K562 (cell line): ENCODE measurements at regions not wholly inside any gene's neighbourhood (a gene's known extent, or its start where the extent isn't known, plus 50 kb on each side); places are given as distances from the start of the nearest gene placed in this dataset.

Source experiments
- ATAC-seq: fragments of 200-7000 bp; cut with Tn5 transposase; 3 replicates; pipeline ENCODE4 v1.9.1; 2020; ENCODE audit warnings: moderate library complexity
- BruUV-seq: library from RNA; stranded (reverse); fragments of 400-500 nt; replicated peaks from 2 replicates; lab custom pipeline; 2021; lab: Mats Ljungman, UMichigan
- CTCF ChIA-PET: fragments of 300-600 bp; formaldehyde crosslinking; extraction: SDS; loops from one replicate; lab custom pipeline; 2021; ENCODE audit warnings: low intra/inter-chr PET ratio; lab: Yijun Ruan, JAX
- POLR2A ChIA-PET: fragments of 300-600, 350-650 bp; sonication (Branson Sonifier 250); formaldehyde crosslinking; extraction: SDS; loops from one replicate; lab custom pipeline; 2021; ENCODE audit warnings: antibody characterized with exemption, inconsistent platforms; lab: Yijun Ruan, JAX
- DNase-seq, 4 experiments: peaks; one replicate each; pipeline versions ENCODE4 v3.0.0 to v3.0.0-alpha.2; 2011 to 2018; ENCODE audit warnings: low spot score in 3 of 4, mixed read lengths in 3 of 4; ENCODE audit errors: extremely low read depth in 1 of 4
- FAIRE-seq: peaks from 2 replicates; lab custom pipeline; 2011; peaks lifted over from hg19 to GRCh38; lab: Jason Lieb, UNC
- H2AFZ ChIP-seq: 2 replicates; pipeline ENCODE4 v1.6.0; 2011; ENCODE audit warnings: low read depth, low read length, control low read depth, inconsistent platforms
- H3K27ac ChIP-seq: fragments of 200-600 bp; 3 replicates; pipeline ENCODE4 v1.8.0; 2011; ENCODE audit warnings: low read depth, mild to moderate bottlenecking, control low read depth, inconsistent platforms, low read length, moderate library complexity, mixed read lengths; ENCODE audit errors: extremely low read depth
- H3K27me3 ChIP-seq, 2 experiments: fragments of 300-600 bp in 1 of 2; 2 replicates in 1 of 2; 3 replicates in 1 of 2; pipeline versions ENCODE4 v1.6.0 to v1.8.0; 2011; ENCODE audit warnings: inconsistent platforms in 2 of 2, low read length in 2 of 2, mild to moderate bottlenecking in 1 of 2, mixed read lengths in 1 of 2, moderate library complexity in 1 of 2; ENCODE audit not compliant: control insufficient read depth in 2 of 2, insufficient read depth in 2 of 2
- H3K36me3 ChIP-seq: fragments of 300-600 bp; 3 replicates; pipeline ENCODE4 v1.8.0; 2011; ENCODE audit warnings: mild to moderate bottlenecking, low read length, inconsistent platforms; ENCODE audit not compliant: control insufficient read depth, insufficient read depth
- H3K4me1 ChIP-seq, 2 experiments: fragments of 200-600 bp in 1 of 2; replicated peaks in 1 of 2; 2 replicates in 1 of 2; 3 replicates in 1 of 2; pipeline versions ENCODE4 v1.5.1 to v1.8.0; 2011; ENCODE audit warnings: inconsistent platforms in 2 of 2, low read length in 2 of 2, mild to moderate bottlenecking in 1 of 2, mixed read lengths in 1 of 2, moderate library complexity in 1 of 2; ENCODE audit not compliant: control insufficient read depth in 2 of 2, insufficient read depth in 2 of 2
- H3K4me2 ChIP-seq: 2 replicates; pipeline ENCODE4 v1.6.1; 2011; ENCODE audit warnings: low read length, control low read depth, inconsistent platforms, mixed read lengths; ENCODE audit not compliant: insufficient read depth
- H3K4me3 ChIP-seq: fragments of 200-600 bp; sonication (generic), shearing (Covaris generic); 2 replicates; pipeline ENCODE4 v1.5.1; 2016; ENCODE audit warnings: control low read depth, inconsistent platforms
- H3K79me2 ChIP-seq: fragments of 200-600 bp; 3 replicates; pipeline ENCODE4 v1.8.0; 2011; ENCODE audit warnings: low read length, inconsistent platforms; ENCODE audit not compliant: control insufficient read depth, insufficient read depth
- H3K9ac ChIP-seq, 2 experiments: 2 replicates each; pipeline versions ENCODE4 v1.6.0 to v1.6.1; 2011; ENCODE audit warnings: low read depth in 2 of 2, low read length in 2 of 2, control low read depth in 1 of 2, inconsistent platforms in 1 of 2, mild to moderate bottlenecking in 1 of 2, mixed read lengths in 1 of 2; ENCODE audit not compliant: insufficient read depth in 1 of 2
- H3K9me1 ChIP-seq: one replicate; pipeline ENCODE4 v1.6.0; 2011; ENCODE audit warnings: inconsistent platforms, mild to moderate bottlenecking, low read length, moderate library complexity; ENCODE audit not compliant: control insufficient read depth, insufficient read depth
- H3K9me3 ChIP-seq: replicated peaks from 2 replicates; pipeline ENCODE4 v1.5.1; 2011; ENCODE audit warnings: low read depth, low read length, inconsistent platforms; ENCODE audit not compliant: control insufficient read depth, insufficient read depth
- H4K20me1 ChIP-seq: replicated peaks from 2 replicates; pipeline ENCODE4 v1.6.1; 2011; ENCODE audit warnings: low read length, inconsistent platforms, mixed read lengths; ENCODE audit not compliant: control insufficient read depth, insufficient read depth
- DPF2 ChIP-seq: fragments of 450-650 bp; IDR thresholded peaks from 2 replicates; pipeline ENCODE4 v1.6.1; 2016
- HNRNPH1 ChIP-seq: fragments of 200-400 bp; formaldehyde crosslinking; optimal IDR thresholded peaks from 2 replicates; pipeline ENCODE3; 2017; ENCODE audit warnings: low read depth, mild to moderate bottlenecking, low read length, moderate library complexity
- HOXB6 ChIP-seq: fragments of 250-450 bp; sonication (Bioruptor Pico); IDR thresholded peaks from 2 replicates; pipeline ENCODE4 v1.5.1; 2022; ENCODE audit warnings: mild to moderate bottlenecking, borderline replicate concordance
- NR2C1 ChIP-seq, 2 experiments: fragments of 450-650 bp; IDR thresholded peaks; 2 replicates each; pipeline ENCODE4 v1.6.1; 2017; ENCODE audit warnings: mild to moderate bottlenecking in 2 of 2, antibody characterized with exemption in 1 of 2, inconsistent platforms in 1 of 2, missing compliant biosample characterization in 1 of 2, missing genetic modification characterization in 1 of 2
- POLR2G ChIP-seq: fragments of 200-400 bp; formaldehyde crosslinking; IDR thresholded peaks from 2 replicates; pipeline ENCODE4 v1.6.1; 2017; ENCODE audit warnings: low read depth, mild to moderate bottlenecking, antibody characterized with exemption, low read length, moderate library complexity
- TCF7 ChIP-seq: sonication (generic); IDR thresholded peaks from 2 replicates; pipeline ENCODE4 v1.6.1; 2016; ENCODE audit warnings: antibody characterized with exemption, borderline replicate concordance
- TSHZ1 ChIP-seq: fragments of 250-450 bp; sonication (Bioruptor Pico); IDR thresholded peaks from 2 replicates; pipeline ENCODE4 v1.4.0; 2020; ENCODE audit warnings: mild to moderate bottlenecking, moderate library complexity
- USF1 ChIP-seq: sonication (generic); formaldehyde crosslinking; IDR thresholded peaks from 2 replicates; pipeline ENCODE4 v1.9.0; 2022; ENCODE audit warnings: mild to moderate bottlenecking, missing genetic modification reagents
- ZC3H11A ChIP-seq: IDR thresholded peaks from 2 replicates; pipeline ENCODE4 v1.6.1; 2012; ENCODE audit warnings: low read depth, low read length, improper control_type of control experiment
- ZNF408 ChIP-seq: fragments of 250-450 bp; sonication (Bioruptor Pico); IDR thresholded peaks from 2 replicates; pipeline ENCODE4 v1.4.0; 2020; ENCODE audit warnings: low read depth, mild to moderate bottlenecking, moderate library complexity
- WGBS: fragments of 100-300 bp; shearing (Covaris generic); methylation state at CpG from one replicate; pipeline ENCODE4 v1.1.6; 2016; ENCODE audit warnings: low coverage, mixed read lengths; ENCODE audit not compliant: insufficient coverage; ENCODE audit errors: missing lambda C conversion rate; 5-methylcytosine and 5-hydroxymethylcytosine counted together
- in situ Hi-C: fragments of 300-500 bp; cut with MboI; formaldehyde crosslinking; loops from 4 replicates; pipeline ENCODE4 v1.15.0; 2018; ENCODE audit warnings: inconsistent platforms, mixed read lengths
- intact Hi-C: fragments of 100-400 bp; cut with micrococcal nuclease; formaldehyde crosslinking; loops from 2 replicates; pipeline ENCODE4 v1.14.2; 2022
- TF ChIP-seq, protein P1 (sequence below): fragments of 450-650 bp; IDR thresholded peaks from 2 replicates; pipeline ENCODE4 v1.6.1; 2016
- TF ChIP-seq, protein P2 (sequence below): fragments of 250-450 bp; sonication (Bioruptor Pico); IDR thresholded peaks from 2 replicates; pipeline ENCODE4 v1.8.0; 2021; ENCODE audit warnings: moderate library complexity, mild to moderate bottlenecking, inconsistent platforms
- TF ChIP-seq, protein P3 (sequence below): fragments of 450-650 bp; formaldehyde crosslinking; IDR thresholded peaks from 2 replicates; pipeline ENCODE4 v1.4.0; 2022; ENCODE audit warnings: missing genetic modification characterization

DNA sequence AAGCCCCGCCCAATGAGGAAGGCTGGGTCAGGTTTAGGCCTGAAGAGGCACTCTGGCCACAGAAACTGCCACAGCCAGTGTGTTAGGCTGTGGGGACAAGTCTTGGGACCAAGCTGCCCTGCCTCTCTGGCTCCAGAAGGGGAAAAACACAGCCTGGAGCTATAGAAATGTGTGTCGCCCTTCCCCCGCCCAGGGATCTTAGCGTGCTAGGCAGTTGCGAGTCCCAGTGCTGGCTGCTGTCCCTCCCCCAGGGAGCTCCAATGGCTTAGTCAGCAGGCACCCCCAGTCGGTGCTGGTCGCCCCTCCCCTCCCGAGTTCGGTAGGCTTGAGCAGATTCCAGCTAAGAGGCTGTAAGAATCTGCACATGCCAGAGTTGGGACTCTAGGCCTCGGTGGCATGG is 99.5 kb upstream of the API5 start:
- no TSS peak for BruUV-seq
- in situ Hi-C loops, result no loop called here
- no peak for TF ChIP-seq HOXB6
- no peak for TF ChIP-seq NR2C1 (IDR thresholded peaks at IDR 0.05)
- no peak for TF ChIP-seq NR2C1 (tag; IDR thresholded peaks at IDR 0.05)
- no peak for TF ChIP-seq TCF7
- TF ChIP-seq, protein P1, sequence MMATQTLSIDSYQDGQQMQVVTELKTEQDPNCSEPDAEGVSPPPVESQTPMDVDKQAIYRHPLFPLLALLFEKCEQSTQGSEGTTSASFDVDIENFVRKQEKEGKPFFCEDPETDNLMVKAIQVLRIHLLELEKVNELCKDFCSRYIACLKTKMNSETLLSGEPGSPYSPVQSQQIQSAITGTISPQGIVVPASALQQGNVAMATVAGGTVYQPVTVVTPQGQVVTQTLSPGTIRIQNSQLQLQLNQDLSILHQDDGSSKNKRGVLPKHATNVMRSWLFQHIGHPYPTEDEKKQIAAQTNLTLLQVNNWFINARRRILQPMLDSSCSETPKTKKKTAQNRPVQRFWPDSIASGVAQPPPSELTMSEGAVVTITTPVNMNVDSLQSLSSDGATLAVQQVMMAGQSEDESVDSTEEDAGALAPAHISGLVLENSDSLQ, result no peak
- TF ChIP-seq ZC3H11A, result no peak
- TF ChIP-seq USF1 (CRISPR knock-in tag), result no peak
- TF ChIP-seq ZNF408, result no peak
- no peak for TF ChIP-seq TSHZ1 (CRISPR knock-in tag)
- TF ChIP-seq, protein P2, sequence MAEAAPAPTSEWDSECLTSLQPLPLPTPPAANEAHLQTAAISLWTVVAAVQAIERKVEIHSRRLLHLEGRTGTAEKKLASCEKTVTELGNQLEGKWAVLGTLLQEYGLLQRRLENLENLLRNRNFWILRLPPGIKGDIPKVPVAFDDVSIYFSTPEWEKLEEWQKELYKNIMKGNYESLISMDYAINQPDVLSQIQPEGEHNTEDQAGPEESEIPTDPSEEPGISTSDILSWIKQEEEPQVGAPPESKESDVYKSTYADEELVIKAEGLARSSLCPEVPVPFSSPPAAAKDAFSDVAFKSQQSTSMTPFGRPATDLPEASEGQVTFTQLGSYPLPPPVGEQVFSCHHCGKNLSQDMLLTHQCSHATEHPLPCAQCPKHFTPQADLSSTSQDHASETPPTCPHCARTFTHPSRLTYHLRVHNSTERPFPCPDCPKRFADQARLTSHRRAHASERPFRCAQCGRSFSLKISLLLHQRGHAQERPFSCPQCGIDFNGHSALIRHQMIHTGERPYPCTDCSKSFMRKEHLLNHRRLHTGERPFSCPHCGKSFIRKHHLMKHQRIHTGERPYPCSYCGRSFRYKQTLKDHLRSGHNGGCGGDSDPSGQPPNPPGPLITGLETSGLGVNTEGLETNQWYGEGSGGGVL (CRISPR knock-in tag), result no peak
- no peak for TF ChIP-seq DPF2
- TF ChIP-seq POLR2G, result no peak
- TF ChIP-seq HNRNPH1, result no peak
- TF ChIP-seq, protein P3, sequence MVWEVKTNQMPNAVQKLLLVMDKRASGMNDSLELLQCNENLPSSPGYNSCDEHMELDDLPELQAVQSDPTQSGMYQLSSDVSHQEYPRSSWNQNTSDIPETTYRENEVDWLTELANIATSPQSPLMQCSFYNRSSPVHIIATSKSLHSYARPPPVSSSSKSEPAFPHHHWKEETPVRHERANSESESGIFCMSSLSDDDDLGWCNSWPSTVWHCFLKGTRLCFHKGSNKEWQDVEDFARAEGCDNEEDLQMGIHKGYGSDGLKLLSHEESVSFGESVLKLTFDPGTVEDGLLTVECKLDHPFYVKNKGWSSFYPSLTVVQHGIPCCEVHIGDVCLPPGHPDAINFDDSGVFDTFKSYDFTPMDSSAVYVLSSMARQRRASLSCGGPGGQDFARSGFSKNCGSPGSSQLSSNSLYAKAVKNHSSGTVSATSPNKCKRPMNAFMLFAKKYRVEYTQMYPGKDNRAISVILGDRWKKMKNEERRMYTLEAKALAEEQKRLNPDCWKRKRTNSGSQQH (CRISPR knock-in tag), result no peak

More for the DNA sequence above, 99.5 kb upstream of the API5 start:
- Histone ChIP-seq H3K27ac (no peak overlapping the region), H3K9me1 (no peaks in the 10 kb centered on the region), H4K20me1 (no peaks in the 10 kb centered on the region), H3K9me3 (no peaks in the 10 kb centered on the region; the same call in 1 of the 2 replicates), H3K36me3 (no peaks in the 10 kb centered on the region), H3K4me2 (no peak overlapping the region), H3K79me2 (no peaks in the 10 kb centered on the region), H3K27me3 (no peaks in the 10 kb centered on the region), H3K4me3 (no peak overlapping the region), H3K9ac (no peak overlapping the region), H2AFZ (no peak overlapping the region), H3K4me1 (no peaks in the 10 kb centered on the region)
- CTCF ChIA-PET, result no interaction called here
- ATAC-seq (no peak), DNase-seq (no peak), FAIRE-seq (no peak)
- intact Hi-C loops, result no loop called here
- WGBS, result 3% methylated on average over 9 of the region's 10 CpGs
- POLR2A ChIA-PET, result interaction anchor here (0.7 kb wide), 1 partner anchor 321 kb away, joined by 3 read pairs; no protein-coding TSS in a partner anchor
